KMS-11 (cell line): ENCODE measurements at regions not wholly inside any gene's neighbourhood (a gene's known extent, or its start where the extent isn't known, plus 50 kb on each side); places are given as distances from the start of the nearest gene placed in this dataset.

ENCODE experiments used
- H2AFZ ChIP-seq: fragments of 200-600 bp; sonication (generic); 2 replicates; pipeline ENCODE4 v1.6.1; 2016; ENCODE audit warnings: antibody characterized with exemption, mixed run types, low read depth
- H3K27ac ChIP-seq: fragments of 200-600 bp; sonication (generic); 2 replicates; pipeline ENCODE4 v1.6.1; 2016; ENCODE audit warnings: mild to moderate bottlenecking, mixed run types
- H3K27me3 ChIP-seq: fragments of 200-600 bp; sonication (generic); 2 replicates; pipeline ENCODE4 v1.6.1; 2017; ENCODE audit warnings: mild to moderate bottlenecking, low read depth, mixed run types, moderate library complexity; ENCODE audit not compliant: insufficient read depth
- H3K36me3 ChIP-seq: fragments of 200-600 bp; sonication (generic); 2 replicates; pipeline ENCODE4 v1.6.1; 2017; ENCODE audit warnings: mild to moderate bottlenecking, mixed run types; ENCODE audit not compliant: insufficient read depth
- H3K4me1 ChIP-seq: fragments of 200-600 bp; sonication (generic); 2 replicates; pipeline ENCODE4 v1.6.1; 2016; ENCODE audit warnings: mild to moderate bottlenecking, low read depth, mixed run types; ENCODE audit not compliant: poor library complexity, severe bottlenecking
- H3K4me2 ChIP-seq: fragments of 200-600 bp; sonication (generic); 2 replicates; pipeline ENCODE4 v1.7.0; 2016; ENCODE audit warnings: mild to moderate bottlenecking, mixed run types
- H3K4me3 ChIP-seq: fragments of 200-600 bp; sonication (generic); IDR thresholded peaks from 2 replicates; pipeline ENCODE4 v1.6.1; 2017; ENCODE audit warnings: low read depth, low read length, mixed read lengths; ENCODE audit not compliant: insufficient read depth
- H3K79me2 ChIP-seq: fragments of 200-600 bp; sonication (generic); 2 replicates; pipeline ENCODE4 v1.6.1; 2016; ENCODE audit warnings: low read depth, mixed run types; ENCODE audit not compliant: insufficient read depth
- H3K9ac ChIP-seq: fragments of 200-600 bp; sonication (generic); 2 replicates; pipeline ENCODE4 v1.6.1; 2016; ENCODE audit warnings: mild to moderate bottlenecking, mixed run types
- H4K20me1 ChIP-seq: fragments of 200-600 bp; sonication (generic); 2 replicates; pipeline ENCODE4 v1.6.1; 2016; ENCODE audit warnings: mild to moderate bottlenecking, mixed run types; ENCODE audit not compliant: insufficient read depth
- CTCF ChIP-seq: fragments of 200-600 bp; sonication (generic); conservative IDR thresholded peaks from 2 replicates; pipeline ENCODE4 v1.6.1; 2017; ENCODE audit warnings: low read depth, mild to moderate bottlenecking, antibody characterized with exemption, low read length, moderate library complexity, mixed read lengths

- H2AFZ ChIP-seq, result no peak overlapping the region
- TF ChIP-seq CTCF, result no peak
- no peak overlapping the region for H3K4me3 ChIP-seq
- no peak overlapping the region for H3K9ac ChIP-seq
- no peaks in the 10 kb centered on the region for H3K4me1 ChIP-seq
- H3K79me2 ChIP-seq, result no peaks in the 10 kb centered on the region
- no peak overlapping the region for H3K27ac ChIP-seq
- no peak overlapping the region for H3K4me2 ChIP-seq
- H4K20me1 ChIP-seq, result no peaks in the 10 kb centered on the region
- no peaks in the 10 kb centered on the region for H3K36me3 ChIP-seq
- no peaks in the 10 kb centered on the region for H3K27me3 ChIP-seq
Observed at GRCh38 chr9:84101964-84102632, 121.5 kb downstream of the RMI1 start.

- Histone ChIP-seq H3K4me3 (no peak overlapping the region), H4K20me1 (no peaks in the 10 kb centered on the region), H3K4me1 (no peaks in the 10 kb centered on the region), H3K79me2 (no peaks in the 10 kb centered on the region), H3K4me2 (no peak overlapping the region), H3K27me3 (no peaks in the 10 kb centered on the region), H3K27ac (no peak overlapping the region), H2AFZ (no peak overlapping the region), H3K9ac (no peak overlapping the region), H3K36me3 (no peaks in the 10 kb centered on the region)
- no peak for TF ChIP-seq CTCF
Observed at GRCh38 chr9:84103651-84104377, 123.2 kb downstream of the RMI1 start.

DNA sequence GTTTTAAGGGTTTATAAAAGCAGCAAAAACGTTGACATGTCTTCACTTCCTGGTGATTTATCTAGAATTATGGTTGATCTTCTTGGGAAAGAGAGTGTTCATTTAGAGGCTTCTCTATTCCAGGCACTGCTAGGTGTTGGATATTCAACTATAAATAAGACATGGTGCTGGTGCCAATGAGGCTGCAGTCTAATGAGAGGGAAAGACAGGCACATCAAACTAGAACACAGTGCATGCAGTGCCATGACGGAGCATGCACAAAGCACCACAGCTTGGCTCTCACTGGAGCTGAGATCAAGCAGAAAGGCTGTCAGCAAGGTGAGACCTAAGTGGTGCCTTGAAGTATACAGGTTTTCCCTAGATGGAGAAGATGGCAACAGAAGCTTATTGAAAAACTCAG lies 126.5 kb downstream of the RMI1 start:
- Histone ChIP-seq H3K4me2 (no peak overlapping the region), H3K36me3 (no peaks in the 10 kb centered on the region), H3K4me3 (no peak overlapping the region), H3K27me3 (no peaks in the 10 kb centered on the region), H2AFZ (no peak overlapping the region), H4K20me1 (no peaks in the 10 kb centered on the region), H3K79me2 (no peaks in the 10 kb centered on the region), H3K4me1 (no peaks in the 10 kb centered on the region), H3K27ac (no peak overlapping the region), H3K9ac (no peak overlapping the region)
- no peak for TF ChIP-seq CTCF

GRCh38 chr9:84107995-84108394 lies 127.4 kb downstream of the RMI1 start:
- Histone ChIP-seq H2AFZ (no peak overlapping the region), H3K36me3 (no peaks in the 10 kb centered on the region), H3K4me3 (no peak overlapping the region), H3K9ac (no peak overlapping the region), H3K4me1 (no peaks in the 10 kb centered on the region), H4K20me1 (no peaks in the 10 kb centered on the region), H3K27ac (no peak overlapping the region), H3K27me3 (no peaks in the 10 kb centered on the region), H3K4me2 (no peak overlapping the region), H3K79me2 (no peaks in the 10 kb centered on the region)
- no peak for TF ChIP-seq CTCF
